GM12875 (cell line): ENCODE measurements at regions not wholly inside any gene's neighbourhood (a gene's known extent, or its start where the extent isn't known, plus 50 kb on each side); places are given as distances from the start of the nearest gene placed in this dataset.

Experiments used
- H3K4me3 ChIP-seq: one replicate; pipeline ENCODE4 v1.5.1; 2011; ENCODE audit warnings: low read depth, low read length, control low read depth
- TF ChIP-seq, protein P1 (sequence below): IDR thresholded peaks from 2 replicates; pipeline ENCODE4 v1.5.1; 2011; ENCODE audit warnings: low read depth, mild to moderate bottlenecking, control low read depth, inconsistent platforms, low read length, moderate library complexity, borderline replicate concordance; ENCODE audit not compliant: insufficient read depth

GRCh38 chr13:80086304-80086721 lies 254.6 kb downstream of the SPRY2 start:
- H3K4me3 ChIP-seq: no peak overlapping the region
- TF ChIP-seq, protein P1, sequence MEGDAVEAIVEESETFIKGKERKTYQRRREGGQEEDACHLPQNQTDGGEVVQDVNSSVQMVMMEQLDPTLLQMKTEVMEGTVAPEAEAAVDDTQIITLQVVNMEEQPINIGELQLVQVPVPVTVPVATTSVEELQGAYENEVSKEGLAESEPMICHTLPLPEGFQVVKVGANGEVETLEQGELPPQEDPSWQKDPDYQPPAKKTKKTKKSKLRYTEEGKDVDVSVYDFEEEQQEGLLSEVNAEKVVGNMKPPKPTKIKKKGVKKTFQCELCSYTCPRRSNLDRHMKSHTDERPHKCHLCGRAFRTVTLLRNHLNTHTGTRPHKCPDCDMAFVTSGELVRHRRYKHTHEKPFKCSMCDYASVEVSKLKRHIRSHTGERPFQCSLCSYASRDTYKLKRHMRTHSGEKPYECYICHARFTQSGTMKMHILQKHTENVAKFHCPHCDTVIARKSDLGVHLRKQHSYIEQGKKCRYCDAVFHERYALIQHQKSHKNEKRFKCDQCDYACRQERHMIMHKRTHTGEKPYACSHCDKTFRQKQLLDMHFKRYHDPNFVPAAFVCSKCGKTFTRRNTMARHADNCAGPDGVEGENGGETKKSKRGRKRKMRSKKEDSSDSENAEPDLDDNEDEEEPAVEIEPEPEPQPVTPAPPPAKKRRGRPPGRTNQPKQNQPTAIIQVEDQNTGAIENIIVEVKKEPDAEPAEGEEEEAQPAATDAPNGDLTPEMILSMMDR: no peak

- H3K4me3 ChIP-seq: no peak overlapping the region
- TF ChIP-seq, protein P1: no peak
These were observed 256.9 kb downstream of the SPRY2 start for GRCh38 chr13:80083853-80084676.

GRCh38 chr13:80083081-80083852 lies 257.7 kb downstream of the SPRY2 start:
- H3K4me3 ChIP-seq: no peak overlapping the region
- TF ChIP-seq, protein P1: no peak

DNA sequence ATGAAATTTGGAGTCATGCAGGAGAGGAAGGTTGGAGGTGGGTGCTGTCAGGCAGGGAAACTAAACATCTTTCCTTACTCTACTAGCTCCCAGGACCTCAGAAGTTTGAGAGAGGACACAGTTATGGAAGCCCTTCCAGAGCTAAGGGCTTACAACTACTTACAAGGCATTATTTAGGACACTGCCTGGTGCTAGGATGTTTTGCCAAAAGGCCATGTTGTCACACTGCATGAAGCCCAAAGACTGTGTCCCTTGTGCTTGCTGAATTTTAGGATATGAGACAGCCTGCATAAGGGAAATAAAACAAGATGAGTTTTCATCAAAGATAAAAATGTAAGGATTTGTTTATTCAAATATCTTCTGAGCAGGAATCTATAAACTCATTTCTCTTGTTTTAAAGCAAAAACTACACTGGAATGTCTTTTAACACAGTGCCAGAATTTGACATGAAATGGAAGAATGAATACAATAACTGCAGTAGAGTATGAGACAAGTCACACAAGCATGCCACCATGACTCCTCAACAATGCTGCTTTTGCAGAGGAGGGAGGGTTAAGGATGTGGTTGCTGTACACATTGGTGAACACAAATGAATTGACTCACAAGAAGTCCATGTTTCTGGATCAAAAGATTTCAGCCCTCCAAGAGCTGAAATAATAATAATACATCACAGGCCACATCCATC lies 258.4 kb downstream of the SPRY2 start:
- TF ChIP-seq, protein P1: no peak
- no peak overlapping the region for H3K4me3 ChIP-seq

GRCh38 chr13:80074811-80075210 lies 266.1 kb downstream of the SPRY2 start:
- TF ChIP-seq, protein P1: no peak
- no peak overlapping the region for H3K4me3 ChIP-seq

- TF ChIP-seq, protein P1: no peak
- no peak overlapping the region for H3K4me3 ChIP-seq
These were observed 266.7 kb downstream of the SPRY2 start for GRCh38 chr13:80074143-80074752.
